Activated naive CD8-positive, alpha-beta T cell treated with anti-CD3 and anti-CD28 coated beads, Interleukin-2, amount 50 U/mL, for 24 hours (primary cell): ENCODE measurements at regions not wholly inside any gene's neighbourhood (a gene's known extent, or its start where the extent isn't known, plus 50 kb on each side); places are given as distances from the start of the nearest gene placed in this dataset.
"Not testable (repeated sequence)": the region's sequence is repeated elsewhere in the genome, so short reads cannot be mapped to it uniquely, and the experiment has no call there.

Experiments
- ATAC-seq: fragments of 150-1000 bp; cut with Tn5 transposase; one replicate; pipeline ENCODE4 v1.10.0; 2021
- DNase-seq: peaks from one replicate; pipeline ENCODE4 v3.0.0; 2021
- H3K27ac Mint-ChIP-seq: one replicate; pipeline ENCODE4 v1.8.0; 2021; ENCODE audit warnings: mild to moderate bottlenecking, mixed read lengths
- H3K27me3 Mint-ChIP-seq: one replicate; pipeline ENCODE4 v1.8.0; 2021; ENCODE audit warnings: mixed read lengths
- H3K36me3 Mint-ChIP-seq: one replicate; pipeline ENCODE4 v1.8.0; 2021; ENCODE audit warnings: low read depth, mixed read lengths
- H3K4me1 Mint-ChIP-seq: one replicate; pipeline ENCODE4 v1.8.0; 2021; ENCODE audit warnings: mixed read lengths
- H3K4me3 Mint-ChIP-seq: one replicate; pipeline ENCODE4 v1.8.0; 2021; ENCODE audit warnings: mild to moderate bottlenecking, moderate library complexity, mixed read lengths
- H3K9me3 Mint-ChIP-seq: one replicate; pipeline ENCODE4 v1.8.0; 2021; ENCODE audit warnings: mixed read lengths

DNA sequence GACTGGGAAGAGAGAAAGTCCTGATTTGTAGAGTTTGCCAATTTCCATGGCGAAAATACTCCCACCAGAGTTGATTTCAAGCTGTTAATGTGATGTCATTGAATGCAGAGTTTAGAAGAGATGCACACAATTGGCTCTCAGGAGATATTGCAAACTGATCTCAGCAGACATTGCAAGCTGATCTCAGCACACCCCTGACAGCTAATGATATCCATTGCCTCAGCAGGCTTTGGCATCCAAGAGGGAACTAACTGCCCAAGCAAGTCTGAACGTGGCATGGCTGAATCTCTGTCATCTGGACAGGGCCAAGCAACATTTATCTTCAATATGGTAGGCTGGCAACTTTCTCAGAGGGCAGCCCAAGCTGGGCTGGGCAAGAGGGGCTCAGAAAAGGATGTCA lies 78.4 kb upstream of the CYP1B1 start:
- no peak overlapping the region for H3K4me3 Mint-ChIP-seq
- no peaks in the 10 kb centered on the region for H3K4me1 Mint-ChIP-seq
- no peak overlapping the region for H3K27ac Mint-ChIP-seq
- no peaks in the 10 kb centered on the region for H3K9me3 Mint-ChIP-seq
- H3K27me3 Mint-ChIP-seq = peaks cover 26% of the 10 kb centered on the region
- ATAC-seq (no peak), DNase-seq (no peak)
- no peaks in the 10 kb centered on the region for H3K36me3 Mint-ChIP-seq

DNA sequence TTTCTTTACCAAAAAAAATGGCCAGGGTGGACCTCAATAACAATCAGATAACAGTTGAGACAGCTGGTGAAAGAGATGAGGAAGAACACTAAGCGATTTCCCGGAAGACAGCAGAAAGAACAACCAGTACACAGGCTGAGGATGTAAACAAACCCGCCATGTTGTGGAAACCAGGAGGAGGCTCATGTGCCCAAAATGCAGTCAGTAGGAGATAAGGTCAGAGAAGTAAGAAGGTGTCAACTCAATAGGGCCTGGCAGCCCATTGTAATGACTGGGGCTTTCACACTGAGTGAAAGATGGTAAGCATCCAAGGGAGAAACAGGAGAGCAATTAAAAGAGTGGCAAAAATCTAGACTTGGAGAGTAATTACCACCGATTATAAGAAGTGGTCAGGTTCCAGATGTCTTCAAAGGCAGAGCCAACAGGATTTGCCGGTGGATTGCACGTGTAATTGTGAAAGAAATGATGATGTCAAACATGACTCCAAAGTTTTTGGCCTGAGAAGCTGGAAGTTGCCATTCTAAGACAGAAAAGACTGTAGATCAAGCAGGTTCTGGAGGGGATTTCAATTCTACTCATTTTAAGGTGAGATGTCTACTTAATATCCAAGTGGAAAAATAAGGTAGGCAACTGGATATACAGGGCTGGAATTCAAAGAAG lies 77.7 kb upstream of the CYP1B1 start:
- no peak for ATAC-seq
- no peak for DNase-seq
- Mint-ChIP-seq H3K27ac (no peak overlapping the region), H3K4me3 (no peak overlapping the region), H3K27me3 (peaks cover 26% of the 10 kb centered on the region), H3K9me3 (no peaks in the 10 kb centered on the region), H3K4me1 (no peaks in the 10 kb centered on the region), H3K36me3 (no peaks in the 10 kb centered on the region)

DNA sequence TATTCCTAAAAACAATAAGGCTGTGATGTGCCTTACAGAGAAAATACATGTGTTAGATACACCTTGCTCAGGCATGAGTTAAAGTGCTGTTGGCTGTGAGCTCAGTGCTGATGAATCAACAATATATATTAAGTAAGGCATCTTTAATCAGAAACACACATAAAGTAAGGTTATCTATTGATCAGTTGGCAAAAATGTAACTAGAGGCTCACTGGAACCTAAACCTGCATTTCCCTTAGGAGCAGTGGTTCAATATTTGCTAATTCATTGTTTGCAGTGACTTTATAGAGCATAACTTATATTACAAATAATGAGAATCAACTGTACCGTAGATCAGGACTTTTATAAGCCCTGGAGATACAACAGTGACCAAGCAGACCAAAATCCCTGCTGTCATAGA lies 77.0 kb upstream of the CYP1B1 start:
- H3K9me3 Mint-ChIP-seq = peaks cover under 1% of the 10 kb centered on the region
- H3K27ac Mint-ChIP-seq = no peak overlapping the region
- H3K27me3 Mint-ChIP-seq = peaks cover 26% of the 10 kb centered on the region
- no peaks in the 10 kb centered on the region for H3K36me3 Mint-ChIP-seq
- H3K4me3 Mint-ChIP-seq = no peak overlapping the region
- ATAC-seq (no peak), DNase-seq (no peak)
- no peaks in the 10 kb centered on the region for H3K4me1 Mint-ChIP-seq

GRCh38 chr2:38152035-38152434 lies 76.1 kb upstream of the CYP1B1 start:
- H3K4me1 Mint-ChIP-seq = peaks cover 5% of the 10 kb centered on the region
- peaks cover 8% of the 10 kb centered on the region for H3K9me3 Mint-ChIP-seq
- H3K27ac Mint-ChIP-seq = no peak overlapping the region
- no peak for DNase-seq
- H3K4me3 Mint-ChIP-seq = no peak overlapping the region
- no peaks in the 10 kb centered on the region for H3K36me3 Mint-ChIP-seq
- no peak for ATAC-seq
- peaks cover 23% of the 10 kb centered on the region for H3K27me3 Mint-ChIP-seq

GRCh38 chr2:38149531-38149930 lies 73.6 kb upstream of the CYP1B1 start:
- H3K9me3 Mint-ChIP-seq = peaks cover 8% of the 10 kb centered on the region
- H3K27ac Mint-ChIP-seq = no peak overlapping the region
- DNase-seq = no peak
- H3K27me3 Mint-ChIP-seq = peaks cover 11% of the 10 kb centered on the region
- H3K4me1 Mint-ChIP-seq = peaks cover 15% of the 10 kb centered on the region
- H3K4me3 Mint-ChIP-seq = no peak overlapping the region
- ATAC-seq = no peak
- no peaks in the 10 kb centered on the region for H3K36me3 Mint-ChIP-seq

- H3K4me3 Mint-ChIP-seq = no peak overlapping the region
Measured at GRCh38 chr2:38148501-38148900, 72.5 kb upstream of the CYP1B1 start.

GRCh38 chr2:38147333-38148121 lies 71.6 kb upstream of the CYP1B1 start:
- H3K4me1 Mint-ChIP-seq = peaks cover 15% of the 10 kb centered on the region
- ATAC-seq (no peak), DNase-seq (no peak)
- peaks cover 8% of the 10 kb centered on the region for H3K9me3 Mint-ChIP-seq
- peaks cover 3% of the 10 kb centered on the region for H3K27me3 Mint-ChIP-seq
- H3K4me3 Mint-ChIP-seq = no peak overlapping the region
- H3K36me3 Mint-ChIP-seq = no peaks in the 10 kb centered on the region
- peak overlapping the region; percentile 69 for H3K27ac Mint-ChIP-seq

More at GRCh38 chr2:38148501-38148900, 72.5 kb upstream of the CYP1B1 start:
- Mint-ChIP-seq H3K36me3 (no peaks in the 10 kb centered on the region), H3K27ac (no peak overlapping the region), H3K27me3 (peaks cover 3% of the 10 kb centered on the region), H3K9me3 (peaks cover 8% of the 10 kb centered on the region), H3K4me1 (peaks cover 15% of the 10 kb centered on the region)
- DNase-seq (no peak), ATAC-seq (no peak)

DNA sequence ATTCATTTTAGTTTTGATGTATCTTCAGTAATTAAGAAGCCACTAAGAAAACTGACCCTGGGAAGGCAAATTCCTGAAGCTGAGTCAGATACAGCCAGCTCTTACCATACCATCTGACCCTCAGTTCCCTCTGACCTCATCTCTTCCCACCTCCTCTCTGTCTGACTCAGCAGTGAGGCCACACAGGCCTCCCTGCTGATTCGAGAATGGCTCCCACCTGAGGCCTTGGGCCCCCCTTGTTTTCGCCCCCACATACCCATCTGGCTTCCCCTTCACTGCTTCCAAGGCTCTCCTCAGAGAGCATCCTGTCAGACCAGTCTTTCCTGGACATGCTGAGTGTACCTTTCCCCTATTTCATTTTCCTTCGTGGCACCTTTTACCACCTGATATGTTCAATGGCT lies 71.0 kb upstream of the CYP1B1 start:
- DNase-seq = peak; percentile 32
- peaks cover 8% of the 10 kb centered on the region for H3K9me3 Mint-ChIP-seq
- no peak overlapping the region for H3K4me3 Mint-ChIP-seq
- H3K27ac Mint-ChIP-seq = peak overlapping the region; percentile 69
- no peaks in the 10 kb centered on the region for H3K36me3 Mint-ChIP-seq
- peaks cover 4% of the 10 kb centered on the region for H3K27me3 Mint-ChIP-seq
- H3K4me1 Mint-ChIP-seq = peaks cover 15% of the 10 kb centered on the region
- ATAC-seq = peak; percentile 87

DNA sequence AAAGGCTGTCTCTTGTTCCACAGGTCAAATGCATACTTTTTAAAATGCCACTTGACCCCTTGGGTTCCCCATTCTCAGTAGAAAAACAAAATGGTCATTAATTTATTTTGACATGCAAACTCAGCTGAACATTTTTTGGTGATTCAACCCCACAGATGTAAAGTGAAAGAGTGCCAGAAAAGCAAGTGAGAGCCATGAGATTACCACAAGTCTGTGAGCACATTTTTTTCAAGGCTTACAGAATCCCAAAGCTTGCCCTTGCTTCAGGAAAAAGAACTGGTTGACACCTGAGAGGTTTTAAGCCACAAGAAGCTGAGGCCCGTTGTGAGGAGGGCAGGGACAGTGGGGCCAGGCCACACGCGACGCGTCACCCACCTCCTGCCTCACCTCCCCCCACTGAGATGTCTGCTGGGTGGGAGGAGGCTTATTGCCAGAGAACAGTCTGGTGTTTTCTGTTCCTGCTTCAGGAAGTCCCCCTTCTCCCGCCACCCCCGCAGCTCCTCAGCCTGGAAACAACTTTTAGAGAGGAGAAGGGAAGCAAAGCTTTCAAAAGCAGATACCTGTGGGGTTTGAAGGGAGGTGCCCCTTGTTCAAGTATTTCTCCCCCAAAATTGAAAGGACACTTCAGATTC lies 70.4 kb upstream of the CYP1B1 start:
- peaks cover 8% of the 10 kb centered on the region for H3K9me3 Mint-ChIP-seq
- H3K36me3 Mint-ChIP-seq = no peaks in the 10 kb centered on the region
- no peak overlapping the region for H3K4me3 Mint-ChIP-seq
- DNase-seq (peak; percentile 21), ATAC-seq (peak; percentile 78)
- peaks cover 4% of the 10 kb centered on the region for H3K27me3 Mint-ChIP-seq
- H3K4me1 Mint-ChIP-seq = peaks cover 15% of the 10 kb centered on the region
- peak overlapping the region; percentile 69 for H3K27ac Mint-ChIP-seq

GRCh38 chr2:38145236-38145635 lies 69.3 kb upstream of the CYP1B1 start:
- Mint-ChIP-seq H3K9me3 (peaks cover 8% of the 10 kb centered on the region), H3K27ac (no peak overlapping the region), H3K4me3 (no peak overlapping the region), H3K27me3 (peaks cover 4% of the 10 kb centered on the region), H3K36me3 (no peaks in the 10 kb centered on the region), H3K4me1 (peaks cover 15% of the 10 kb centered on the region)
- DNase-seq (no peak), ATAC-seq (no peak)

- peaks cover 4% of the 10 kb centered on the region for H3K27me3 Mint-ChIP-seq
- peaks cover 14% of the 10 kb centered on the region for H3K4me1 Mint-ChIP-seq
- no peaks in the 10 kb centered on the region for H3K36me3 Mint-ChIP-seq
- ATAC-seq (no peak), DNase-seq (no peak)
- H3K27ac Mint-ChIP-seq = no peak overlapping the region
- H3K4me3 Mint-ChIP-seq = no peak overlapping the region
- H3K9me3 Mint-ChIP-seq = peaks cover 4% of the 10 kb centered on the region
Measured at GRCh38 chr2:38142627-38143026, 66.7 kb upstream of the CYP1B1 start.

GRCh38 chr2:38141501-38141900 lies 65.5 kb upstream of the CYP1B1 start:
- DNase-seq = no peak
- peaks cover 4% of the 10 kb centered on the region for H3K27me3 Mint-ChIP-seq
- no peaks in the 10 kb centered on the region for H3K9me3 Mint-ChIP-seq
- no peaks in the 10 kb centered on the region for H3K36me3 Mint-ChIP-seq
- ATAC-seq = no peak
- H3K4me3 Mint-ChIP-seq = no peak overlapping the region
- peaks cover 5% of the 10 kb centered on the region for H3K4me1 Mint-ChIP-seq
- no peak overlapping the region for H3K27ac Mint-ChIP-seq

GRCh38 chr2:38138996-38139395 lies 63.0 kb upstream of the CYP1B1 start:
- H3K27ac Mint-ChIP-seq = no peak overlapping the region
- H3K4me3 Mint-ChIP-seq = no peak overlapping the region
- peaks cover 4% of the 10 kb centered on the region for H3K27me3 Mint-ChIP-seq
- H3K36me3 Mint-ChIP-seq = no peaks in the 10 kb centered on the region
- ATAC-seq (no peak), DNase-seq (no peak)
- H3K9me3 Mint-ChIP-seq = no peaks in the 10 kb centered on the region
- H3K4me1 Mint-ChIP-seq = no peaks in the 10 kb centered on the region

- ATAC-seq = no peak
- Mint-ChIP-seq H3K4me3 (no peak overlapping the region), H3K27ac (no peak overlapping the region), H3K9me3 (no peaks in the 10 kb centered on the region), H3K27me3 (peaks cover 4% of the 10 kb centered on the region), H3K36me3 (no peaks in the 10 kb centered on the region), H3K4me1 (no peaks in the 10 kb centered on the region)
- no peak for DNase-seq
Measured at GRCh38 chr2:38138419-38138818, 62.5 kb upstream of the CYP1B1 start.

GRCh38 chr2:38137958-38138357 lies 62.0 kb upstream of the CYP1B1 start:
- H3K27me3 Mint-ChIP-seq, H3K4me1 Mint-ChIP-seq, H3K9me3 Mint-ChIP-seq: not testable (repeated sequence)

More at GRCh38 chr2:38137958-38138357, 62.0 kb upstream of the CYP1B1 start:
- H3K4me3 Mint-ChIP-seq, ATAC-seq, H3K27ac Mint-ChIP-seq, H3K36me3 Mint-ChIP-seq, DNase-seq: not testable (repeated sequence)
